COLO829 (cell line): ENCODE measurements at regions not wholly inside any gene's neighbourhood (a gene's known extent, or its start where the extent isn't known, plus 50 kb on each side); places are given as distances from the start of the nearest gene placed in this dataset.
"Not testable (repeated sequence)": the region's sequence is repeated elsewhere in the genome, so short reads cannot be mapped to it uniquely, and the experiment has no call there.

ENCODE experiments used
- DNase-seq: peaks from one replicate; pipeline ENCODE4 v3.0.0; 2012; ENCODE audit warnings: low spot score

- no peak for DNase-seq
Observed at GRCh38 chr5:85843535-85843934, 774.2 kb upstream of the COX7C start.

GRCh38 chr5:85849411-85849810 lies 768.3 kb upstream of the COX7C start:
- DNase-seq, result no peak

GRCh38 chr5:85865296-85865695 lies 752.4 kb upstream of the COX7C start:
- no peak for DNase-seq

GRCh38 chr5:85868070-85868469 lies 749.7 kb upstream of the COX7C start:
- DNase-seq, result no peak

GRCh38 chr5:85893996-85894395 lies 723.7 kb upstream of the COX7C start:
- no peak for DNase-seq

- DNase-seq, result no peak
Observed at GRCh38 chr5:85896514-85896913, 721.2 kb upstream of the COX7C start.

- DNase-seq, result no peak
Observed at GRCh38 chr5:85906460-85906859, 711.3 kb upstream of the COX7C start.

- DNase-seq, result no peak
Observed at GRCh38 chr5:85910335-85910734, 707.4 kb upstream of the COX7C start.

- DNase-seq, result no peak
Observed at GRCh38 chr5:85920984-85921383, 696.8 kb upstream of the COX7C start.

- DNase-seq, result peak; percentile 2
Observed at GRCh38 chr5:85921590-85921989, 696.2 kb upstream of the COX7C start.

- DNase-seq, result no peak
Observed at GRCh38 chr5:85927632-85928031, 690.1 kb upstream of the COX7C start.

- DNase-seq, result no peak
Observed at GRCh38 chr5:85929713-85930112, 688.0 kb upstream of the COX7C start.

- no peak for DNase-seq
Observed at GRCh38 chr5:85931220-85931619, 686.5 kb upstream of the COX7C start.

GRCh38 chr5:85938201-85938600 lies 679.5 kb upstream of the COX7C start:
- DNase-seq, result no peak

GRCh38 chr5:85951707-85952210 lies 666.0 kb upstream of the COX7C start:
- DNase-seq, result no peak

GRCh38 chr5:85952680-85953079 lies 665.1 kb upstream of the COX7C start:
- no peak for DNase-seq

- DNase-seq, result no peak
Observed at GRCh38 chr5:85967681-85968080, 650.1 kb upstream of the COX7C start.

GRCh38 chr5:85972539-85972938 lies 645.2 kb upstream of the COX7C start:
- DNase-seq, result no peak

- no peak for DNase-seq
Observed at GRCh38 chr5:85985167-85985566, 632.6 kb upstream of the COX7C start.

- no peak for DNase-seq
Observed at GRCh38 chr5:85990998-85991397, 626.7 kb upstream of the COX7C start.

GRCh38 chr5:85994653-85995052 lies 623.1 kb upstream of the COX7C start:
- DNase-seq, result not testable (repeated sequence)

GRCh38 chr5:85998656-85999055 lies 619.1 kb upstream of the COX7C start:
- no peak for DNase-seq

- DNase-seq, result no peak
Observed at GRCh38 chr5:86008293-86008692, 609.4 kb upstream of the COX7C start.

- DNase-seq, result no peak
Observed at GRCh38 chr5:86008704-86009103, 609.0 kb upstream of the COX7C start.

- DNase-seq, result no peak
Observed at GRCh38 chr5:86011937-86012336, 605.8 kb upstream of the COX7C start.
